ENCODE measurements at regions not wholly inside any gene's neighbourhood (a gene's known extent, or its start where the extent isn't known, plus 50 kb on each side); places are given as distances from the start of the nearest gene placed in this dataset.

DNA sequence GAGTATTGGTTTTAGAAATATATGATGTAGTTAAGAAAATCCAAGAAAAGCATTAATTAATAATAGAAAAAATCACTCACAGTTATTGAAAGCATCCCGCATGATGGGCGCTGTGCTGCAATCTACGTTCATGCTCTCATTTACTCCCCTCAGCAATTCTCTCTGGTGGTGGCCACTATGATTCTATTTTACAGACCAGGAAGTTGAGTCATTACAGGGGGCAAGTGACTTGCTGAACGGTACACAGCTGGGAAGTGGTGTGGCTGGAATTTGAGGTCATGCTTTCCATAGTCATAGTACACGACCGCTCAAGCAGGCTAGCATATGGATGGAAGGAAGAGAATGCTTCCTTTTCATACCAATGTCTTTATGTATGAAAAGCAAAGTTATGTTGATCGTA, 117.4 kb downstream of the TES start:
- TF ChIP-seq, protein P1, sequence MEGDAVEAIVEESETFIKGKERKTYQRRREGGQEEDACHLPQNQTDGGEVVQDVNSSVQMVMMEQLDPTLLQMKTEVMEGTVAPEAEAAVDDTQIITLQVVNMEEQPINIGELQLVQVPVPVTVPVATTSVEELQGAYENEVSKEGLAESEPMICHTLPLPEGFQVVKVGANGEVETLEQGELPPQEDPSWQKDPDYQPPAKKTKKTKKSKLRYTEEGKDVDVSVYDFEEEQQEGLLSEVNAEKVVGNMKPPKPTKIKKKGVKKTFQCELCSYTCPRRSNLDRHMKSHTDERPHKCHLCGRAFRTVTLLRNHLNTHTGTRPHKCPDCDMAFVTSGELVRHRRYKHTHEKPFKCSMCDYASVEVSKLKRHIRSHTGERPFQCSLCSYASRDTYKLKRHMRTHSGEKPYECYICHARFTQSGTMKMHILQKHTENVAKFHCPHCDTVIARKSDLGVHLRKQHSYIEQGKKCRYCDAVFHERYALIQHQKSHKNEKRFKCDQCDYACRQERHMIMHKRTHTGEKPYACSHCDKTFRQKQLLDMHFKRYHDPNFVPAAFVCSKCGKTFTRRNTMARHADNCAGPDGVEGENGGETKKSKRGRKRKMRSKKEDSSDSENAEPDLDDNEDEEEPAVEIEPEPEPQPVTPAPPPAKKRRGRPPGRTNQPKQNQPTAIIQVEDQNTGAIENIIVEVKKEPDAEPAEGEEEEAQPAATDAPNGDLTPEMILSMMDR (optimal IDR thresholded peaks at IDR 0.05 in 1 of 3, IDR thresholded peaks at IDR 0.05 in 1 of 3, conservative IDR thresholded peaks at IDR 0.05 in 1 of 3; ENCODE audit: extremely low read depth in 1 of 3, insufficient read depth in 2 of 3, low read length in 3 of 3) = no peak
- no peak for TF ChIP-seq EZH2 (IDR thresholded peaks at IDR 0.05; ENCODE audit: low read length)
